ENCODE measurements at regions not wholly inside any gene's neighbourhood (a gene's known extent, or its start where the extent isn't known, plus 50 kb on each side); places are given as distances from the start of the nearest gene placed in this dataset.

DNA sequence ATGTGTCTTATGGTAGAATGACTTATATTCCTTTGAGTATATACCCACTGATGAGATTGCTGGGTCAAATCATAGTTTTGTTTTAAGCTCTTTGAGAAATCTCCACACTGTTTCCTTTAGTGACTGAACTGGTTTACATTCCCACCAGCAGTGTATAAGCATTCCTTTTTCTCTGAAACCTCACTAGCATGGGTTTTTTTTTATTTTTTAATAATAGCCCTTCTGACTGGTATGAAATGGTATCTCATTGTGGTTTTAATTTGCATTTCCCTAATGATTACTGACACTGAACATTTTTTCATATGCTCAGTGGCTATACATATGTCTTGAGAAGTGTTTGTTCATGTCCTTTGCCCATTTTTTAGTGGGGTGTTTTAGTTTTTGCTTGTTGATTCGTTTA lies 494.3 kb downstream of the SQOR start:
- no peaks in the 10 kb centered on the region for H3K36me3 ChIP-seq (ENCODE audit: control insufficient read depth in 1 of 2, insufficient read depth in 2 of 2, low read length in 2 of 2)
- H3K9ac ChIP-seq (ENCODE audit: low read length), result no peak overlapping the region
- intact Hi-C loops (cut with micrococcal nuclease), result no loop called here
- no peak for ATAC-seq
- no peaks in the 10 kb centered on the region for H3K9me2 ChIP-seq (ENCODE audit: insufficient read depth)
- RAD21 ChIA-PET (ENCODE audit: low non-redundant PET in 1 of 2, low total read pairs in 2 of 2, uncharacterized antibody in 2 of 2, unreplicated experiment in 2 of 2), result no interaction called here
- no peak overlapping the region for H3K4me2 ChIP-seq (ENCODE audit: low read length)
- H3K79me2 ChIP-seq (ENCODE audit: insufficient read depth, low read length), result no peaks in the 10 kb centered on the region
- no peaks in the 10 kb centered on the region for H3K27me3 ChIP-seq (ENCODE audit: insufficient read depth, low read length)
- no peak overlapping the region for H2AFZ ChIP-seq (ENCODE audit: low read depth, low read length, poor library complexity, severe bottlenecking)
- no peak overlapping the region for H3K4me3 ChIP-seq (replicated peaks in 1 of 2; ENCODE audit: low read depth in 1 of 2, low read length in 2 of 2)
- no TSS peak for BruUV-seq (replicated peaks)
- no peak for DNase-seq (ENCODE audit: low read depth, low spot score)
- POLR2A ChIA-PET, result no interaction called here
- H3K4me1 ChIP-seq (ENCODE audit: control insufficient read depth in 1 of 2, insufficient read depth in 2 of 2, low read length in 2 of 2), result no peaks in the 10 kb centered on the region
- CTCF ChIA-PET, result no interaction called here
- peaks cover 3 to 20% of the 10 kb centered on the region in 2 experiments; a peak in 2 of 4 replicates for H3K9me3 ChIP-seq (ENCODE audit: control insufficient read depth in 1 of 2, insufficient read depth in 1 of 2, low read depth in 1 of 2, low read length in 2 of 2)
- H4K20me1 ChIP-seq (ENCODE audit: insufficient read depth), result no peaks in the 10 kb centered on the region
- no peak overlapping the region for H3K27ac ChIP-seq (ENCODE audit: low read depth, low read length)
- TF ChIP-seq, protein P1, sequence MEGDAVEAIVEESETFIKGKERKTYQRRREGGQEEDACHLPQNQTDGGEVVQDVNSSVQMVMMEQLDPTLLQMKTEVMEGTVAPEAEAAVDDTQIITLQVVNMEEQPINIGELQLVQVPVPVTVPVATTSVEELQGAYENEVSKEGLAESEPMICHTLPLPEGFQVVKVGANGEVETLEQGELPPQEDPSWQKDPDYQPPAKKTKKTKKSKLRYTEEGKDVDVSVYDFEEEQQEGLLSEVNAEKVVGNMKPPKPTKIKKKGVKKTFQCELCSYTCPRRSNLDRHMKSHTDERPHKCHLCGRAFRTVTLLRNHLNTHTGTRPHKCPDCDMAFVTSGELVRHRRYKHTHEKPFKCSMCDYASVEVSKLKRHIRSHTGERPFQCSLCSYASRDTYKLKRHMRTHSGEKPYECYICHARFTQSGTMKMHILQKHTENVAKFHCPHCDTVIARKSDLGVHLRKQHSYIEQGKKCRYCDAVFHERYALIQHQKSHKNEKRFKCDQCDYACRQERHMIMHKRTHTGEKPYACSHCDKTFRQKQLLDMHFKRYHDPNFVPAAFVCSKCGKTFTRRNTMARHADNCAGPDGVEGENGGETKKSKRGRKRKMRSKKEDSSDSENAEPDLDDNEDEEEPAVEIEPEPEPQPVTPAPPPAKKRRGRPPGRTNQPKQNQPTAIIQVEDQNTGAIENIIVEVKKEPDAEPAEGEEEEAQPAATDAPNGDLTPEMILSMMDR (IDR thresholded peaks at IDR 0.05 in 2 of 3, conservative IDR thresholded peaks at IDR 0.05 in 1 of 3; ENCODE audit: borderline replicate concordance in 1 of 3, insufficient read depth in 1 of 3, low read depth in 2 of 3, low read length in 2 of 3), result no peak
- TF ChIP-seq, protein P2, sequence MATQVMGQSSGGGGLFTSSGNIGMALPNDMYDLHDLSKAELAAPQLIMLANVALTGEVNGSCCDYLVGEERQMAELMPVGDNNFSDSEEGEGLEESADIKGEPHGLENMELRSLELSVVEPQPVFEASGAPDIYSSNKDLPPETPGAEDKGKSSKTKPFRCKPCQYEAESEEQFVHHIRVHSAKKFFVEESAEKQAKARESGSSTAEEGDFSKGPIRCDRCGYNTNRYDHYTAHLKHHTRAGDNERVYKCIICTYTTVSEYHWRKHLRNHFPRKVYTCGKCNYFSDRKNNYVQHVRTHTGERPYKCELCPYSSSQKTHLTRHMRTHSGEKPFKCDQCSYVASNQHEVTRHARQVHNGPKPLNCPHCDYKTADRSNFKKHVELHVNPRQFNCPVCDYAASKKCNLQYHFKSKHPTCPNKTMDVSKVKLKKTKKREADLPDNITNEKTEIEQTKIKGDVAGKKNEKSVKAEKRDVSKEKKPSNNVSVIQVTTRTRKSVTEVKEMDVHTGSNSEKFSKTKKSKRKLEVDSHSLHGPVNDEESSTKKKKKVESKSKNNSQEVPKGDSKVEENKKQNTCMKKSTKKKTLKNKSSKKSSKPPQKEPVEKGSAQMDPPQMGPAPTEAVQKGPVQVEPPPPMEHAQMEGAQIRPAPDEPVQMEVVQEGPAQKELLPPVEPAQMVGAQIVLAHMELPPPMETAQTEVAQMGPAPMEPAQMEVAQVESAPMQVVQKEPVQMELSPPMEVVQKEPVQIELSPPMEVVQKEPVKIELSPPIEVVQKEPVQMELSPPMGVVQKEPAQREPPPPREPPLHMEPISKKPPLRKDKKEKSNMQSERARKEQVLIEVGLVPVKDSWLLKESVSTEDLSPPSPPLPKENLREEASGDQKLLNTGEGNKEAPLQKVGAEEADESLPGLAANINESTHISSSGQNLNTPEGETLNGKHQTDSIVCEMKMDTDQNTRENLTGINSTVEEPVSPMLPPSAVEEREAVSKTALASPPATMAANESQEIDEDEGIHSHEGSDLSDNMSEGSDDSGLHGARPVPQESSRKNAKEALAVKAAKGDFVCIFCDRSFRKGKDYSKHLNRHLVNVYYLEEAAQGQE (IDR thresholded peaks at IDR 0.05; ENCODE audit: low read depth), result no peak
- TF ChIP-seq TCF7L2 (IDR thresholded peaks at IDR 0.05; ENCODE audit: borderline replicate concordance, extremely low read depth, insufficient read depth, insufficient read length) (no peak), ZFX (IDR thresholded peaks at IDR 0.05) (no peak), POLR2A (IDR thresholded peaks at IDR 0.05; ENCODE audit: borderline replicate concordance, extremely low read depth, insufficient read depth, insufficient read length) (no peak), EZH2 (IDR thresholded peaks at IDR 0.05) (no peak), ELF1 (IDR thresholded peaks at IDR 0.05; ENCODE audit: borderline replicate concordance, low read depth) (no peak), CBX3 (IDR thresholded peaks at IDR 0.05; ENCODE audit: low read depth) (no peak), JUND (IDR thresholded peaks at IDR 0.05) (no peak)

All from HCT116 (cell line).